ENCODE measurements at regions not wholly inside any gene's neighbourhood (a gene's known extent, or its start where the extent isn't known, plus 50 kb on each side); places are given as distances from the start of the nearest gene placed in this dataset.

DNA sequence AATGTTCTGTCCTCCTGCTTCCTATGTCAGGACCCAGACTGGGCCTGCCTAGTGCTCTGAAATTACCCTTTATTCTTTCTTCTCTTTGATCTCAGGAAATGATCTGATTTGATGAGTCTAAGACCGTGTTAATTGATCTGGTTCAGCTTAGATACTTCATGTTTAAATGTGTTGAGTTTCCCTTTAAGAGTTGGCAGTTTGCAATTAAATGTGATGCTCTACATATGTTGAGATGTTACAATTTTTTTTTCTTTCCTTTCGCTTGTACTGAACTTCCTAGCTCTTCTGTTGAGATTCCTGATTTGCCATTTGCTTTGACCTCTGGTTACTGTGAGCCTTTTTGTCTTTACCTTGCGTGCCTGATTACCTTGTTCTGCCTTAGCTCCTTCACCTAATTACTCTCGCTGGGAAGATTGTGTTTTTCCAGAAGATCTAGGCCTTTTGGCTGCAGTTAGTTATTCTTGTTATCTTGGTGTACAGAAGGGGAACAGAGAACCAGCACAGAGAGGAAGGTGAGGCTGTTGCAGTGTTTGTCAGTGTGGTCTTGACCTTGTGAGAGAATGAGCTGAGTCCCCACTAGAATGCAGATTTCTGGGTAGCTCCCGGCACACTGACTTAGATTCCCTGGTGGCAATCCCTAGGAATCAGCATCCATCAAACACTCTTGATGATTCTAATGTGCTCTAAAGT lies 203.6 kb downstream of the EDEM1 start:
- Mint-ChIP-seq H3K36me3 (no peaks in the 10 kb centered on the region), H3K27ac (no peak overlapping the region), H3K27me3 (peaks cover 4 to 6% of the 10 kb centered on the region in 2 donors), H3K4me3 (no peak overlapping the region), H3K4me1 (peaks cover 0 to 1% (median 0%) of the 10 kb centered on the region in 4 donors), H3K9me3 (peaks cover 0 to 2% (median 0%) of the 10 kb centered on the region in 8 donors)
- H3K36me3 ChIP-seq (ENCODE audit: insufficient read depth, low read length): no peaks in the 10 kb centered on the region
- DNase-seq: no peak
- POLR2A ChIA-PET (ENCODE audit: partially characterized antibody): no interaction called here
- no peak overlapping the region for H3K27ac ChIP-seq (ENCODE audit: low read depth, low read length)
- no peaks in the 10 kb centered on the region for H3K4me1 ChIP-seq (ENCODE audit: insufficient read depth, low read length)
- H3K27me3 ChIP-seq (ENCODE audit: insufficient read depth, low read length): no peaks in the 10 kb centered on the region
- H3K9me3 ChIP-seq (ENCODE audit: control insufficient read depth in 1 of 2, low read length in 2 of 2): no peaks in the 10 kb centered on the region
- CTCF ChIA-PET (ENCODE audit: partially characterized antibody): no interaction called here
- intact Hi-C loops (cut with micrococcal nuclease): no loop called here
- no peak overlapping the region for H3K4me3 ChIP-seq (ENCODE audit: low read length in 2 of 2)

DNA sequence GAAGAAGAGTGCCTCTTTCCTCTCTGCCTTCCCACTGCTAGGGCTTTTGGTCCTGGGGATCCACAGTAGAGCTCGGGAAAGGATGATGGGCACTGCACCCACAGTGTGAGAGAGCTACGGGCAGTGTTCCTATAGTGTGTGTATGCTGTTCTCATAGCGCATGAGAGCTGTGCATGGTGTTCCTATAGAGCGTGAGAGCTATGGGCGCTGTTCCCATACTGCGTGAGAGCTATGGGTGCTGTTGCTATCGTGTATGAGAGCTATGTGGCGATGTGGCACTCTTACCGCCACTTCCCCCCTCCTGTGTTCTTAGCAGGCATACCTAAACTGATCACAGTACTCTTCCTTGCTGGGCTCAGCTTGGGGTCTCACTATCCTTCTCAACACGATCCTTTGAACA lies 213.5 kb downstream of the EDEM1 start:
- H3K27me3 ChIP-seq (ENCODE audit: insufficient read depth, low read length): no peaks in the 10 kb centered on the region
- ChIA-PET POLR2A (ENCODE audit: partially characterized antibody) (no interaction called here), CTCF (ENCODE audit: partially characterized antibody) (interaction anchor here (1.0 kb wide), 1 partner anchor 10 kb away, joined by 3 read pairs; no protein-coding TSS in a partner anchor)
- H3K4me1 Mint-ChIP-seq: no peaks in the 10 kb centered on the region
- intact Hi-C loops (cut with micrococcal nuclease): no loop called here
- no peak overlapping the region for H3K4me3 ChIP-seq (ENCODE audit: low read length in 2 of 2)
- no peaks in the 10 kb centered on the region for H3K4me1 ChIP-seq (ENCODE audit: insufficient read depth, low read length)
- H3K27me3 Mint-ChIP-seq: peaks cover 10 to 15% of the 10 kb centered on the region in 2 donors
- H3K36me3 ChIP-seq (ENCODE audit: insufficient read depth, low read length): no peaks in the 10 kb centered on the region
- no peak overlapping the region for H3K27ac ChIP-seq (ENCODE audit: low read depth, low read length)
- no peaks in the 10 kb centered on the region for H3K36me3 Mint-ChIP-seq
- no peak for DNase-seq
- no peaks in the 10 kb centered on the region for H3K9me3 ChIP-seq (ENCODE audit: control insufficient read depth in 1 of 2, low read length in 2 of 2)
- H3K27ac Mint-ChIP-seq: no peak overlapping the region
- no peaks in the 10 kb centered on the region for H3K9me3 Mint-ChIP-seq
- H3K4me3 Mint-ChIP-seq: no peak overlapping the region

DNA sequence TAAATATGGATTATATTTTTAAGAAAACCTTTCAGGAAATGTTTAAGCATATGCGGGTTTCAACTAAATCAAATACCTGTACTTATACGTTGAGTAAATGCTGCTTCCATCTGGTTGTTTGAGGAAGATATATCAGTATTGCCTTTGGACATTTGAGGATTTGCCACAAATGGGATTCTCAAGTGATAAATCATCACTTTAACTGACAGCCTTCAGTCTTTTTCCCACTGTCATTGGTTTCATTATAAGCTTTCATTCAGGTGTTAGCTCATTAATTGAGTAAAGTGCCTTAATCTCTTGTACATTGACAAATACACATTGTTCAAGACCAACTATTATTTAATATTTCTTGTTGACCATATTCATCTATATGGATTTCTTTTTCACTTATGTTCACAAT lies 217.2 kb downstream of the EDEM1 start:
- Mint-ChIP-seq H3K4me3 (no peak overlapping the region), H3K36me3 (no peaks in the 10 kb centered on the region), H3K4me1 (no peaks in the 10 kb centered on the region), H3K27ac (no peak overlapping the region), H3K9me3 (peaks cover 0 to 3% (median 0%) of the 10 kb centered on the region in 8 donors), H3K27me3 (peaks cover 5 to 8% of the 10 kb centered on the region in 2 donors)
- Histone ChIP-seq H3K36me3 (ENCODE audit: insufficient read depth, low read length) (no peaks in the 10 kb centered on the region), H3K4me1 (ENCODE audit: insufficient read depth, low read length) (no peaks in the 10 kb centered on the region), H3K27me3 (ENCODE audit: insufficient read depth, low read length) (no peaks in the 10 kb centered on the region), H3K27ac (ENCODE audit: low read depth, low read length) (no peak overlapping the region), H3K4me3 (ENCODE audit: low read length in 2 of 2) (no peak overlapping the region), H3K9me3 (ENCODE audit: control insufficient read depth in 1 of 2, low read length in 2 of 2) (no peaks in the 10 kb centered on the region)
- CTCF ChIA-PET (ENCODE audit: partially characterized antibody): no interaction called here
- POLR2A ChIA-PET (ENCODE audit: partially characterized antibody): no interaction called here
- no peak for DNase-seq
- intact Hi-C loops (cut with micrococcal nuclease): no loop called here

DNA sequence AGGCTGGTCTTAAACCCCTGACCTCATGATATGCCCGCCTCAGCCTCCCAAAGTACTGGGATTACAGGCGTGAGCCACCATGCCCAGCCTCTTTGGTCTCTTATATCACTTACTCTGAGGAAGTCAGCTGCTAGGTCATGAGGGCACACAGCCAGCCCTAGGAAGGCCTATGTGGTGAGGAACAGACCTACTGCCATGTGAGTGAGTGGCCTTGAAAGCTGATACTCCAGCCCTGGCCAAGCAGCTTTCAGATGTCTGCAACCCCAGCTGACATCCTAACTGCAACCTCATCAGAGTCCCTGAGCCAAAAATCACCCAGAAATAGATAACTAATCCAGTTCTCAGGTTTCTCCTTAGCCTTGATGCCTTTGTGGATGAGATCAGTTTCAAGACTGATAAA lies 224.3 kb downstream of the EDEM1 start:
- intact Hi-C loops (cut with micrococcal nuclease): no loop called here
- CTCF ChIA-PET (ENCODE audit: partially characterized antibody): no interaction called here
- peaks cover 2 to 26% (median 14%) of the 10 kb centered on the region in 8 donors for H3K9me3 Mint-ChIP-seq
- no peak for DNase-seq
- no peak overlapping the region for H3K27ac Mint-ChIP-seq
- Histone ChIP-seq H3K27me3 (ENCODE audit: insufficient read depth, low read length) (no peaks in the 10 kb centered on the region), H3K4me1 (ENCODE audit: insufficient read depth, low read length) (no peaks in the 10 kb centered on the region), H3K9me3 (ENCODE audit: control insufficient read depth in 1 of 2, low read length in 2 of 2) (no peaks in the 10 kb centered on the region), H3K4me3 (ENCODE audit: low read length in 2 of 2) (no peak overlapping the region), H3K36me3 (ENCODE audit: insufficient read depth, low read length) (no peaks in the 10 kb centered on the region), H3K27ac (ENCODE audit: low read depth, low read length) (no peak overlapping the region)
- H3K4me3 Mint-ChIP-seq: no peak overlapping the region
- peaks cover 6 to 10% of the 10 kb centered on the region in 2 donors for H3K27me3 Mint-ChIP-seq
- H3K36me3 Mint-ChIP-seq: no peaks in the 10 kb centered on the region
- POLR2A ChIA-PET (ENCODE audit: partially characterized antibody): no interaction called here
- no peaks in the 10 kb centered on the region for H3K4me1 Mint-ChIP-seq

DNA sequence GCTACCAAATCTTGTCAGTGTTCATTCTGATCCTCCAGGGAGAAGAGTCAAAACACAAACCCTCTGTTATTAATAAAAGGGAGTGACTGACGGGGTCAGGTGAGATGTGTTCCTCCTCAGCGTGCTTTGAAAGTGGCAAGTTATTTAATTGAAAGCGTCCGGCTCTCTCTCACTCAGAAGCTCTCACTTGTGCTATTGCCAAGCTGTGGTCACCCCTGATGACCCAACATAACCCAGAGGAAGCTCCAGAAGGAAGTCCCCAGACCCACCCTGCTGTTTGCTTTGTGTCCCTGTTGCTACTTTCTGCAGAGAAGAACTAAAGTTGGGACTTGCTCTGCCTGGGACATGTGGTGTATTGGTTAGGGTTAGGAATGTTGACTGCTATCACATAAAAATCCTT lies 235.6 kb downstream of the EDEM1 start:
- POLR2A ChIA-PET (ENCODE audit: partially characterized antibody): no interaction called here
- CTCF ChIA-PET (ENCODE audit: partially characterized antibody): interaction anchor here (1.6 to 2.5 kb wide), 2 partner anchors 10 to 287 kb away, joined by 4 to 11 read pairs; no protein-coding TSS in a partner anchor

DNA sequence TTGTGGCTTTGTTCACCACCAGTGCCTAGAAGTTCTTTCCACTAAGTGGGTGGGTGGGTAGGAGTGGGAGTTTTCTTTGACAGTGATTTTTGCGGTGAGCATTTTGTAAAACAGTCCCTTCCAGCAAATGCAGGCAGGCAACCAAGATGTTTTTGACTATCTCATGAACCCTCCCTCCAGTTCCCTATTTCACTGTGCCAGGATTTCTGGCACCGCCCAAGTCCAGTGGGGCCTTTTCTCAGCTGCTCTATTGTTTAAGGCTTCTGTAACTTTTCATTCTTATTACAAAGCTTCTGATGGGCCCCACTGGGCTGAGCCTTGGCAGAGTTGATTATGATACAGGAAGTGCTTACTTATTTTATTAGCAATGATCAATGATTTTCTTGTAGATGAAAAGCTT lies 236.0 kb downstream of the EDEM1 start:
- DNase-seq: no peak

More for the DNA sequence above, 235.6 kb downstream of the EDEM1 start:
- H3K4me3 ChIP-seq (ENCODE audit: low read length in 2 of 2): no peak overlapping the region
- no peaks in the 10 kb centered on the region for H3K4me1 ChIP-seq (ENCODE audit: insufficient read depth, low read length)
- H3K36me3 Mint-ChIP-seq: no peaks in the 10 kb centered on the region
- no peak overlapping the region for H3K27ac Mint-ChIP-seq
- no peaks in the 10 kb centered on the region for H3K9me3 ChIP-seq (ENCODE audit: control insufficient read depth in 1 of 2, low read length in 2 of 2)
- H3K27me3 Mint-ChIP-seq: peaks cover 4 to 8% of the 10 kb centered on the region in 2 donors
- H3K4me1 Mint-ChIP-seq: peaks cover 6 to 9% (median 8%) of the 10 kb centered on the region in 4 donors
- no peaks in the 10 kb centered on the region for H3K36me3 ChIP-seq (ENCODE audit: insufficient read depth, low read length)
- peaks cover 0 to 2% (median 0%) of the 10 kb centered on the region in 8 donors for H3K9me3 Mint-ChIP-seq
- intact Hi-C loops (cut with micrococcal nuclease): no loop called here
- H3K27me3 ChIP-seq (ENCODE audit: insufficient read depth, low read length): no peaks in the 10 kb centered on the region
- H3K4me3 Mint-ChIP-seq: no peak overlapping the region
- H3K27ac ChIP-seq (ENCODE audit: low read depth, low read length): no peak overlapping the region
- no peak for DNase-seq

DNA sequence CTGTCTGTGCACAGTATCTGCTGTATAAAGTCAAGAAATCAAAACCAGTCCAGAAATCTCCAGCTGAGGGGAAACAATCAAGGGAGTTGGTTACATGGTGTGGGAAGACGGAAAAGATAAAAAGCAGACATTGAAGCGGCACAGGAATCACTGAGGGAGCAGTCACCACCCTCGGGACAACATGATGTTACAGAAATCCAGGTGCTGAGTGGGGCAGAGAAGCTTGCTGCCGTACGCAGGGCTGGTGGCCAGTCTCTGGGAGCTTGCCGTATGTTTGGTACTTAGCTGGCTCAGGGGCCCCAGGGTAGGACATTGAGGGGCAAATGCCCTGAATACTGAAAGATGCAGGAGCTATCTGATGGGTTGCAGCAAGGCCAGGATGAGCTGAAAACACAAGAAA lies 237.9 kb downstream of the EDEM1 start:
- H3K9me3 ChIP-seq (ENCODE audit: control insufficient read depth in 1 of 2, low read length in 2 of 2): no peaks in the 10 kb centered on the region
- H3K4me3 Mint-ChIP-seq: no peak overlapping the region
- no peaks in the 10 kb centered on the region for H3K27me3 ChIP-seq (ENCODE audit: insufficient read depth, low read length)
- H3K4me1 Mint-ChIP-seq: peaks cover 6 to 10% (median 9%) of the 10 kb centered on the region in 4 donors
- CTCF ChIA-PET (ENCODE audit: partially characterized antibody): interaction anchor here (1.1 to 2.0 kb wide), 4 partner anchors 9 to 35 kb away, joined by 3 to 10 read pairs (median 4); no protein-coding TSS in a partner anchor
- no peak overlapping the region for H3K4me3 ChIP-seq (ENCODE audit: low read length in 2 of 2)
- DNase-seq: no peak
- H3K4me1 ChIP-seq (ENCODE audit: insufficient read depth, low read length): no peaks in the 10 kb centered on the region
- POLR2A ChIA-PET (ENCODE audit: partially characterized antibody): no interaction called here
- H3K36me3 ChIP-seq (ENCODE audit: insufficient read depth, low read length): no peaks in the 10 kb centered on the region
- peak overlapping the region in 1 of 7 donors; percentile 48 for H3K27ac Mint-ChIP-seq
- intact Hi-C loops (cut with micrococcal nuclease): loop anchor here (5.0 kb wide), 1 partner anchor 288 kb away; no protein-coding TSS in a partner anchor
- no peaks in the 10 kb centered on the region for H3K9me3 Mint-ChIP-seq
- no peaks in the 10 kb centered on the region for H3K36me3 Mint-ChIP-seq
- H3K27me3 Mint-ChIP-seq: peaks cover 2 to 12% of the 10 kb centered on the region in 2 donors
- H3K27ac ChIP-seq (ENCODE audit: low read depth, low read length): no peak overlapping the region

More for the DNA sequence above, 236.0 kb downstream of the EDEM1 start:
- Histone ChIP-seq H3K27ac (ENCODE audit: low read depth, low read length) (no peak overlapping the region), H3K4me1 (ENCODE audit: insufficient read depth, low read length) (no peaks in the 10 kb centered on the region), H3K36me3 (ENCODE audit: insufficient read depth, low read length) (no peaks in the 10 kb centered on the region), H3K4me3 (ENCODE audit: low read length in 2 of 2) (no peak overlapping the region), H3K9me3 (ENCODE audit: control insufficient read depth in 1 of 2, low read length in 2 of 2) (no peaks in the 10 kb centered on the region), H3K27me3 (ENCODE audit: insufficient read depth, low read length) (no peaks in the 10 kb centered on the region)
- no peak overlapping the region for H3K4me3 Mint-ChIP-seq
- H3K27ac Mint-ChIP-seq: peak overlapping the region in 1 of 7 donors; percentile 58
- no peaks in the 10 kb centered on the region for H3K9me3 Mint-ChIP-seq
- ChIA-PET CTCF (ENCODE audit: partially characterized antibody) (interaction anchor here (1.6 to 2.5 kb wide), 3 partner anchors 10 to 287 kb away, joined by 4 to 11 read pairs (median 5); no protein-coding TSS in a partner anchor), POLR2A (ENCODE audit: partially characterized antibody) (no interaction called here)
- no peaks in the 10 kb centered on the region for H3K36me3 Mint-ChIP-seq
- intact Hi-C loops (cut with micrococcal nuclease): no loop called here
- peaks cover 3 to 12% of the 10 kb centered on the region in 2 donors for H3K27me3 Mint-ChIP-seq
- H3K4me1 Mint-ChIP-seq: peaks cover 6 to 10% (median 9%) of the 10 kb centered on the region in 4 donors

All from CD4-positive, alpha-beta memory T cell (primary cell).